ENCODE measurements at regions not wholly inside any gene's neighbourhood (a gene's known extent, or its start where the extent isn't known, plus 50 kb on each side); places are given as distances from the start of the nearest gene placed in this dataset.

- TF ChIP-seq CTCF (IDR thresholded peaks at IDR 0.05; ENCODE audit: low read depth, low read length) (no peak), POLR2A (IDR thresholded peaks at IDR 0.05; ENCODE audit: extremely low read depth, insufficient read length) (no peak)
Measured at GRCh38 chr12:42732908-42733411, 143.4 kb upstream of the PRICKLE1 start.
